ENCODE measurements at regions not wholly inside any gene's neighbourhood (a gene's known extent, or its start where the extent isn't known, plus 50 kb on each side); places are given as distances from the start of the nearest gene placed in this dataset.

- no peaks in the 10 kb centered on the region for H3K27me3 ChIP-seq (ENCODE audit: low read depth)
- ATAC-seq: no peak
These were observed 511.7 kb upstream of the SEL1L start for GRCh38 chr14:82045339-82045738.

GRCh38 chr14:82046512-82047226 is 513.0 kb upstream of the SEL1L start:
- no peak overlapping the region for H3K4me3 ChIP-seq
- no peaks in the 10 kb centered on the region for H3K9me3 ChIP-seq
- ATAC-seq: no peak
- H3K4me1 ChIP-seq: no peaks in the 10 kb centered on the region
- H3K36me3 ChIP-seq: no peaks in the 10 kb centered on the region
- DNase-seq: no peak
- H3K27me3 ChIP-seq (ENCODE audit: low read depth): no peaks in the 10 kb centered on the region
- intact Hi-C loops (cut with DNase I): no loop called here
- H3K27ac ChIP-seq: no peak overlapping the region
- TF ChIP-seq CTCF (IDR thresholded peaks at IDR 0.05): no peak

More at GRCh38 chr14:82045339-82045738, 511.7 kb upstream of the SEL1L start:
- intact Hi-C loops (cut with DNase I): no loop called here
- no peaks in the 10 kb centered on the region for H3K9me3 ChIP-seq
- H3K4me3 ChIP-seq: no peak overlapping the region
- no peak for TF ChIP-seq CTCF (IDR thresholded peaks at IDR 0.05)
- DNase-seq: no peak
- H3K4me1 ChIP-seq: no peaks in the 10 kb centered on the region
- no peak overlapping the region for H3K27ac ChIP-seq
- no peaks in the 10 kb centered on the region for H3K36me3 ChIP-seq

- no peak for ATAC-seq
- Histone ChIP-seq H3K4me3 (no peak overlapping the region), H3K36me3 (no peaks in the 10 kb centered on the region), H3K27me3 (ENCODE audit: low read depth) (no peaks in the 10 kb centered on the region), H3K9me3 (no peaks in the 10 kb centered on the region), H3K27ac (no peak overlapping the region), H3K4me1 (no peaks in the 10 kb centered on the region)
- DNase-seq: no peak
- no peak for TF ChIP-seq CTCF (IDR thresholded peaks at IDR 0.05)
- intact Hi-C loops (cut with DNase I): no loop called here
These were observed 514.3 kb upstream of the SEL1L start for GRCh38 chr14:82047777-82048470.

- ATAC-seq (no peak), DNase-seq (no peak)
- intact Hi-C loops (cut with DNase I): no loop called here
These were observed 519.1 kb upstream of the SEL1L start for GRCh38 chr14:82052778-82053177.

GRCh38 chr14:82055515-82056115 is 522.0 kb upstream of the SEL1L start:
- DNase-seq (no peak), ATAC-seq (peak in 1 of 2 donors; percentile 34)
- TF ChIP-seq CTCF (IDR thresholded peaks at IDR 0.05): no peak

More at GRCh38 chr14:82052778-82053177, 519.1 kb upstream of the SEL1L start:
- no peaks in the 10 kb centered on the region for H3K9me3 ChIP-seq
- no peaks in the 10 kb centered on the region for H3K4me1 ChIP-seq
- no peak for TF ChIP-seq CTCF (IDR thresholded peaks at IDR 0.05)
- H3K4me3 ChIP-seq: no peak overlapping the region
- no peaks in the 10 kb centered on the region for H3K27me3 ChIP-seq (ENCODE audit: low read depth)
- no peak overlapping the region for H3K27ac ChIP-seq
- no peaks in the 10 kb centered on the region for H3K36me3 ChIP-seq

More at GRCh38 chr14:82055515-82056115, 522.0 kb upstream of the SEL1L start:
- Histone ChIP-seq H3K4me1 (no peaks in the 10 kb centered on the region), H3K36me3 (no peaks in the 10 kb centered on the region), H3K27me3 (ENCODE audit: low read depth) (no peaks in the 10 kb centered on the region), H3K4me3 (no peak overlapping the region), H3K27ac (no peak overlapping the region), H3K9me3 (no peaks in the 10 kb centered on the region)
- intact Hi-C loops (cut with DNase I): no loop called here
